NCI-H774 (cell line): ENCODE measurements at regions not wholly inside any gene's neighbourhood (a gene's known extent, or its start where the extent isn't known, plus 50 kb on each side); places are given as distances from the start of the nearest gene placed in this dataset.
"Not testable (repeated sequence)": the region's sequence is repeated elsewhere in the genome, so short reads cannot be mapped to it uniquely, and the experiment has no call there.

Source experiments
- DNase-seq: peaks from one replicate; lab custom pipeline; 2025; lab: John Stamatoyannopoulos, UW

DNA sequence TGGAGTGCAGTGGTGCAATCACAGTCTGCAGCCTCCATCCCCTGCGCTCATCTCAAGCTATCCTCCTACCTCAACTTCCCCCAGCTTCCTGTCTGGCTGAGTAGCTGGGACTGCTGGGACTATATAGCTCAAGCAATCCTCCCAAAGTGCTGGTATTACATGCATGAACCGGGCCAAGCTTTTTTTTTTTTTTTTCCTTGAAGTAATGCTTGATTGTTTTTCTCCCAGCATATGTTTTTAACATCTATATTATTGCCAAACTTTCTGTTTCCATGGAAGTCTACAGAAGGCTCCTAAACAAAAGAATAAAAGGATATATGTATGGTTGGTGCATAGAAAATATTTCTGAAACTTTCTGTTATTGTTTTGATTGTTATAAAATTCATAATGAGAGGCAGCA lies 853.6 kb downstream of the KCNA4 start:
- no peak for DNase-seq

DNA sequence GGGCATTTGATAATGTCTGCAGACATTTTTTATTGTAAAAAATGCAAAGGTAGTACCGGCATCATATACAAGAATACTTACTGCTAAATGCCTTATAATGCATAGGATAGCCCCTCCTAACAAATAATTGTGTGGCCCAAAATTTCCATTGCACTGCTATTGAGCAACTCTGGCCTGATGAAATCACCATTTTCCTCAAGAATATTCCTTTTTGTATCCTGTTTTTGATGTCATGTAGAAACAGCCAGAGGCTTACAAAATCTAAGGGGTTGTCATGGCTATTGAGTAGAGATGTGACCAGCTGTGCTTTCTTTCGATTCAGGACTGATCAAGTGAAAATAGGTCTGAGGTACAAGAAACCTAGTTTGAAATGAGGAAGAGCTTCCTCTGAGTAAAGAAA lies 854.3 kb downstream of the KCNA4 start:
- no peak for DNase-seq

DNA sequence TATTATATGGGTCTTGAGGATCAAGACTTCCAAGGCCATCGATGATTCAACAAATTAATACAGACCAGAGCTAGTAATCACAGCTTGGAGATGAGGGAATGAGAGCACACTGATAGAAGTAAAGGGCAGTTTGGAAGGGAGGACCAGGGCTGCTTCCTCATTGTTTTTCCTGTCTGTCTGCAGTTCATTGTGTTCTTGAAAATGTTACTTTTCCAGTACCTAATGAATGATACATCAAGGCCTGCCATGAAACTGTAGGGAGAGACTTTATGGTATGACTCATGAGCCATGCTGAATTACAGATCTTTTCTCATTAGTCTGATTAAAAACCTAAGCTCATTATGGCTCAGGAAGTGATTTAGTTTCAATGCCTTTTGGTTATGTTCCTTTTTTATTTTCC lies 855.6 kb downstream of the KCNA4 start:
- DNase-seq, result no peak

DNA sequence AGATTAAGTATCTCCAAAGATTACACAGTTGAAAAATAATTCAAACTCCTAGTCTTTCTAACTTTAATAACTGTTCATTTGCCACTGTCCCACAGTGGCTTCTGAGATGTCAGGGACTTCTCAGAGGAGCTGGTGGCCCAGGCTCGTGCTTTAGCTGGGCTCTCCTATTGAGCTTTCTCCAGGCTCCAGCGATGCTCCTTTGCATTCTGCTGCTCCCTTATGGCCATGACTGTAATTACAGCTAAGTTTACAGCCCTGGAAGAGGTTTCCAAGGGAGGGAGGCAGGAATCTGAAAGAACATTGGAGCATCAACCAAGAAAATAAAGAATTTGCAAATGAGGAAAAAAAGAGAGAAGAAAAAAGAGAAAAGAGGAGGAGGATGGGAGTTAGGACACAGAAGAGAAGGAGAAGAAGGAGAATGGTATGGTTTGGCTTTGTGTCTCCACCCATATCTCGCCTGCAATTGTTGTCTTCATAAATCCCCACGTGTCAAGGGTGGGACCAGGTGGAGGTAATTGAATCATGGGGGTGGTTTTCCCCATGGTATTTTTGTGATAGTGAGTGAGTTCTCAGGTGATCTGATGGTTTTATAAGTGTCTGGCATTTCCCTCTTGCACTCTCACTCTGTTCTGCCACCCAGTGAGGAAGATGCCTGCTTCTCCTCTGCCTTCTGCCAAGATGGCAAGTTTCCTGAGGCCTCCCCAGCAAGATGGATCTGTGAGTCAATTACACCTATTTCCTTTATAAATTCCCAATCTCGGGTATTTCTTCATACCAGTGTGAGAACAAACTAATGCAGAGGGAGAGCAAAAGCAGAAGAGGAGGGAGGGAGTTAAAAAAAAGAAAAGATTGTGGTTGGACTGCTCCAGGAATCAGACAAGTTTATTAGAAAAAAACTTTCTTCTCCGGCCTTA lies 857.0 kb downstream of the KCNA4 start:
- peak; percentile 45 for DNase-seq

DNA sequence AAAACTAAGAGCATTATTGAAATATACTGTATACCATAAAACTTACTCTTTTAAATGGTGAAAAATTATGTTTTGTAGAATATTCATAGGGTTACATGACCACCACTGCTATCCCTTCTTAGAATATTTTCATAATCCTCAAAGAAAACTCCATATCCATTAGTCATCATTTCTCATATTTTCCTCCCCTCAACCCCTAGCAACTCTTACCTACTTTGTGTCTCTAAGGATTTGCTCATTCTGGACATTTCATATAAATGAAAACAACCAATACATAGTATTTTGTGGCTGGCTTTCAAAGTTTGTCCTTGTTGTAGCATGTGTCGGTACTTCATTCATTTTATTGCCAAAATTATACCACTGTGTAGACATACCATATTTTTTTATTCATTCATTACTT lies 863.8 kb downstream of the KCNA4 start:
- DNase-seq, result no peak

DNA sequence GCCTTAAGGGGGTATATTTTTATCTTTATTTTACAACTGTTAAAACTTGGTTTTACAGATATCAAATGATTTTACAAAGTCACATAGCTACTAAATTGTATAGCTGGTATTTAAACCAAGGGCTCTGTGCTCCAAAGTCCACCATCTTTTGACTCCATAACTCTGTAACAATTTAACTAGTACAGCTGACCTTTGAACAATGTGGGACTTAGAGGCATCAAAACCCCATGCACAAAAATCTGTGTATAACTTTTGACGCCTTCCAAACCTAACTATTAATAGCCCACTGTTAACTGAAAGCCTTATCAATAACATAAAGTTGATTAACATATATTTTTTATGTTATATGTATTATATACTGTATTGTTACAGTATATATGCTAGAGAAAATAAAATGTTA lies 874.3 kb downstream of the KCNA4 start:
- DNase-seq, result not testable (repeated sequence)

DNA sequence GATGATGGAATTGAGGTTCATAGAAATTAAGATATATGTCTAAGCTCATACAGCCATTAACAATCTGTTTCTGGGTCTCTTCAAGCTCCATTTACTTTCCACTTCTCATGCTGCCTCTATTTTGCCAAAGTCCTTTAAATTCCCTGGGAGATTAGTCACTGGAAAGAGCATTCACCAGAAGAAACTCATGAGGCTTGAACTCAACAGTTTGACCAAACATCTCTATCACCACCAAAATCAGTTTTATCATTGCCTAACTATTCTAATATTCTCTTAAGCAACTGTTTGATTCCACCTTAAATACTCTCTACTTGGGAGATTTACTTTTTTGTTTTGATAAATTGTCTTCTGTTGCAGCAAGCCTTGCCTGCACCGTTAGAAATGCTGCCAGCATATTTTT lies 881.3 kb downstream of the KCNA4 start:
- DNase-seq, result no peak

DNA sequence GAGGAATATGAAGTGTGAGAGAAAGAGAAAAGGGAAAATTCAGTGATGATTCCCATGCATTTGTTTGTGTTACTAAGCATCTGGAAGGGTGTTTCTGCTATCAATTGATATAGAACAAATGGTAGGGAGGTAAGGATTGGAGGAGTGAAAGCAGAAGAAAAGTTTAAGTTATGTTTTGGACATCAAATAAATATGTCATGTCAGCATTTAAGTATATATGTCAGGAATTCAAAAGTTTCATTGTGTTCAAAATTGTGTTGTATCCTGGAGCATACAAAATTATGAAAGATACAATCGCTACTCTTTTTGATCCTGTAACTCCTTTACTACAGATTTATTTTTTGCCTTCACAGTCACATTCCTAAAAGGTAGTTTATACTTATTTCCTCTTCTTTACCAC lies 885.8 kb downstream of the KCNA4 start:
- DNase-seq, result no peak

DNA sequence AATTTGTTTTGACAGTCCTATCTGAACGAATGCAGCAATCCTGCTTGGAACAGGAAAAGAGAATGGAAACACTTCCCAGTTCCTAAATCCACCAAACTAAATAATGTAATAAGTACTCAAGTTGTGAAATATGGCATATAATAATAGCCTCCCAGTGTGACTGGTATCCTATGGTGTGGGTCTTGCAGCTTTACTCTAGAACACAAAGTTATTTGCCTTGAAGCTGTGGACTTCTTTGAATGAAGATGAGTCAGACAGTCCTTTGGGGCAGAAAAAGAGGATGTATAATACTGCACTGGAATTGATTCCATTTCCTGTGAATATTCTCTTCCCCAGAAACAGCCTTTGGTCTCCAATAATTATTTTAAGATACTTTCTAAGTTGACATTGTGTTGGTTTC lies 887.0 kb downstream of the KCNA4 start:
- no peak for DNase-seq

DNA sequence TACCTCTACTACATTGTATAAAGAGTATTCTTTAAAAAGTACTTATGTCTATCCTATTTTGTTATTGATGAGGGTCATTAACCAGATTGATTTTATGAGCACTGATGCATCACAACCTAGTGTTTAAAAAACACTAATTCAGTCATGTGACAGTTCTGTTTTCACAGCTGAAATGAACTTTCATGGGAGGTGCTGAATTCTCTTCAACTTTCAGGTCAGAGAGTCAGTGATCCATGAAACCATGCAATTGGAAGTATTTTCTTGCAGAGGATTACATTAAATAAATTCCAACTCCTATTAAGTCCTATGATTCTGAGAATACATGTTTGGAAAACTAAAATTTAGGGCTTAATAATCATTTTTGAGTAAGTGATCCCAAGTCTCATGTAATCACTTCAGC lies 889.4 kb downstream of the KCNA4 start:
- DNase-seq, result no peak

DNA sequence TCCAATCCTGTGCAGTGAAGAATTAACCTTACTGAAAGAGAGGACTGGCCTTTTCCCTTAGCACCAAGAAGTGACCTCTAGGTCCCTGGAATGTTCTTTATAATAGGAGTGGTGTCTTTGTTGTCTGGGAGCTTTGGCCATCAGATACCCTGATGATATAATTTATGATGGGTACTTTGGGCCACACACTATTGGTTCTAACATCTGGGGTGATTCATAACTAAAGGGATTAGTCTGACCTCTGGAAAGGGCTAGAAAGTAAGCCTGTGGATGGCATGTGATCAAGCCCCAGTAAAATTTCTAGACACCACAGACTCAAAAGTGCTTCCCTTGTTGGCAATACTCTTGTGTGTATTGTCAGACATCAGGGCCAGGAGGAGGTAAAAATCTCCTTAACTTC lies 891.2 kb downstream of the KCNA4 start:
- no peak for DNase-seq

DNA sequence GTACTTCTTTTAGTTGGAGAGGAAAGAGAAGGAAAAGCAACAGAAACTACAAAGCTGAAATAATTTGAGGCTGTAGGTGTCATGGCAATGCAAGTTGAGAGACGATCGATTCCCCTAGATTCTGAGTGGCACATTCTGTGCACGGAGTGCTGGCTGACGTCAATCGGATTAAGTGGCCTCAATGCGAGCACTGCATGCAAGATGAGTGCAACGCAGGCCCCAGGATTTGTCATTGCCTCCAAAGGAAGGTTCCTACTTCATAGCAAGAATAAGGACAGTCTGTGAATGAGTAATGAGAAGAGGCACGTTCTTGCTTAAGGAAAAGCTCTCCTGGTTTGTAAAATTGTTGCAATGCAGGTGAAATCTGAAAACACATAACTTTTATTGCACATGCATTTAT lies 892.4 kb downstream of the KCNA4 start:
- no peak for DNase-seq

DNA sequence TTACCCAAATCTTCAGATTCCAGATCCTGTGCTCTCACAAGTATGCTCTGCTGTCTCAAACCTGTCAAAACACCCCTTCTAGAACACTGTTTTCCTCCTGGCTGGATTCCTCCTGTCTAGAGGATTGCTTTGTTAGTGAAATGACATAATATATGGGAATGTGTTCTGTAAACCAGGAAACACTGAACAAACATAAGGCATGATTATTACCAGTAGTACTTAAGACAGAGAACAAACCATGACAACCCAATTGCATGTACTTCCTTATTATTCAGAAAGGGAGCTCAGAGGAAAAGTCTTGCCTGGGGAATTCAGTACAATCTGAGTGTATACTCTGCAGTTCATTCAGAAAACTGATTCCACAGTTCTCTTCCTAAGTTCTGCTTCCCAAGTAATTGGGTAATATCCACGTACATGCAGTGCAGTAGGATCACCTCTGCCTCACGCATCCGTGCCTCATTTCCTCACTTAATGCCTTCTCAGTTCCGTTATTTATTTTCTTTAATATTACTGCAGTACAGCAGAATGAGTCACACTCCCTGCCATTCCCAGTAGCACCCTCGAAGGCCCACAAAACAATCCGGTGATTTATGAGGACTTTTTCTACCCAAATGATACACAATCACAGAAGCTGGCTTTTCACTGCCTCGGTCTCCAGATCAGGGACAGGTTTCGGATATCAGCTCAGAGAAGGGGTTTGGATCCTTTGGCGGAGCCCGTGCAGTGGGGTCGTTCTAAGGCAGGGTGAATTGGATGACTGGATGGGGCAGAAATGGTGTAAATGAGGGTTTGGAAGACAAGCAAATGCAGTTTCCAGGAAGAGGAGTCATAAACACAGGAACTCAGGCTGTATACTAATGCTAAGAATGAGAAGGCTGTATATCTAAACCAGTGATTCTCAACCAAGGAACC lies 896.9 kb downstream of the KCNA4 start:
- DNase-seq, result no peak

DNA sequence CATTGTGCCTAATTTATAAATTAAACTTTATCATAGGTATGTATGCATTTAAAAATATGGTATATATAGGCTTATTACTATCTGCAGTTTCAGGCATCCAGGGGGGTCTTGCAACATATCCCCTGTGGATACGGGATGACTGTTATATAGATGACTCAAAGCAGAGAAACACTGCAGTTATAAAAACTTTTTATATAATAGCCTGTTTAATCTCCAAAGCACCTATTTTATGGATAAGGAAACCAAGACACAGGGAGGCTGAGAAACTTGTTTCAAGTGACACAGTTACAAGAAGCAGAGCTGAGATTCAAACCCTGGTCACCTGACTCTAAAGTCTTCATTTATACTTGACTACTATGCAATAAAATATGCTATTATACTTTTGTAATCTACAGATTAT lies 897.7 kb downstream of the KCNA4 start:
- no peak for DNase-seq

DNA sequence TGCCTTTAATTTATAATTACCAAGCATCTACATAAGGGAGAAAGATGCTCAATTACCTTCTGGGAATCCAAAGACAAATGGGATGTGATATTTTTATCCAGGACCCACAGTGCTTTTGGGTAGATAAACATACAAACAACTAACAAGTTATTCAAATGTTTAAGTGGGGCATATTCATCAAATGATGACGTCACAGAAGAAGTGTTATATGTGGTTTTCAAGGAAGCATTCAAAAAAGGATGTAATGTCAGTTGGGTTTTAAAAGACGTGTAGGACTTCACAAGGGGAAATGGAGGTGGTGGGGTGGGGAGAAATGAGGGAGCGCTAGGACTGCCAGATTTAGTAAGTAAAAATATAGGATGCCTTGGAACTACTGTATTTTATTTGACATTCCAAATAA lies 915.9 kb downstream of the KCNA4 start:
- no peak for DNase-seq

DNA sequence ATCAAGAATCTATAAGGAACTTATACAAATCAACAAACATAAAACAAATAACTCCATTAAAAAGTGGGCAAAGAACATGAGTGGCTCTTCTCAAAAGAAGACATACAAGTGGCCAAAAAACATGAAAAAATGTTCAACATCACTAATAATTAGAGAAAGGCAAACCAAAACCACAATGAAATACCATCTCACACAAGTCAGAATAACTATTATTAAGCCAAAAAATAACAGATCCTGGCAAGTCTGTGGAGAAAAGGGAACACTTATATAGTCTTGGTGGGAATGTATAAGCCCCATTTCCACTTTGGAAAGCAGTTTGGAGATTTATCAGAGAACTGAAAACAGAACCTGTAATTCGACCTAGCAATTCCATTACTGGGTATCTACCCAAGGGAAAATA lies 921.0 kb downstream of the KCNA4 start:
- DNase-seq, result no peak

DNA sequence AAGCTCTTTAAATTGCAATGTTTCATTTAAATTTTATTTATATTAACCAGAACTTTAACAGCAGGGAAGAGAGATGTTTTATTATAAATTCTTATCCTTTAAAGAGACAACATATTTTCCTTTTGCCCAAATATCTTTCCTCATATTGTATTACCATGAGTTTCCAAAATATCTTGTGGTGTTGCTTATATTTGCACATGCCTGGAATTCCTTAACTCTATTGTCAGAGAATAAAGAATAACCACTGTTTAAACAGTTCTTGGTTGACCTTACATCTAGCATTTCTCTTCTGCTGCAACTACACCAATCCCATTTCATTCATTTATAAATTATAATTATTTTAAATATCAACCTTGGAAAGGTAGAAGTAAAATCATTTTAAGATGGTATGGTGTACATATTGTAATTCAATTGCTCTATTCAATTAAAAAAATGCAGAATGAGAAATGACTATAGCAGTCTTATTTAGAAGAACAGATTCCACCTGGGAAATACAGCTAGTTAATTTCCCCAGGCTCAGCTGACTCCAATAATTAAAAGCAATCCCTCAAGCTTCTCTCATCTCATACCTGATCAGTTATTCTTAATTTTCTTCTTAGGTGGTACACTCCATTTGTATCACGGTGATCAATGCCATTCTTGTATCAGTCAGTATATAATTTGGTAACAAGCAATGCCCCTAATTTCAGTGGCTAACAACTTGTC lies 923.3 kb downstream of the KCNA4 start:
- no peak for DNase-seq

DNA sequence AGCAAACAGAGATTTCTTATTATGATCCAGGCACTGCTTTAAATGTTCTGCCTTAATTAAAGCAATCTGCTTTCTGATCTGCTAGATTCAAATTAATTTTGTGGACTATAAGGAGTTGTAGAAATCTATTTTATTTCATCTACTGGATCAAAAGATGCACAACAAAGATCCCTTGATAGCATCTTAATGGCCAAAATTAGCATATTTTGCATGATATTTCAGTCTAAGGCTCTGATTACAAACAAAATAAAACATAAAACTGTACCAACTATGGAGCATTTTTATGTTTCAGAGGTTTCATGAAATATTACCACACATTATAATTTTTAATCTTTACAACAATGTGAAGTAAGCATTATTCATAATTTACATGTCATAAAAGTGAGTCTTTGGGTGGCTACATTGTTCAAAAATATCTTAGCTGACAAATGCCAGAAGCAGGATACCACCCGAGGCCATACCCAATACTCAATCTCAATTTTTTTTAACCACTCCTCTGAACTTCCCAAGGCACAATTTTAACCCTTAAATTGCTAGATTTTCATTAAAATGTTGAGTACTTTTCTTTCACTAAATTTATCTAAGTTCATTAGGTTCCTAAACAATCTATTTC lies 929.5 kb downstream of the KCNA4 start:
- DNase-seq, result no peak

DNA sequence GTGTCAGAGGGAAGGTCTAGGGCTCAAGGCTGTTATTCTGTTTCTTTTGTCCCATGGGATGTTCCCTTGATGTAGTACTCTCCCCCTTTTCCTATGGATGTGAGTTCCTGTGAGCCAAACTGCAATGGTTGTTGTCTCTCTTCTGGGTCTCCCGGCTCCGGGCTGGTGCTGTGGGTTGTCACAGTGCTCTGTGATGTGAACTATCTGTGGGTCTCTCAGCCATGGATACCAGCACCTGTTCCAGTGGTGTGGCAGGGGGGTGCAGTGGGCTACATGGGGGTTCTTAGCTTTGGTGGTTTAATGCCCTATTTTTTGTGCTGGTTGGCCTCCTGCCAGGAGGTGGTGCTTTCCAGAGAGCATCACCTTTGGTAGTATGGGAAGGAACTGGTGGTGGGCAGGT lies 941.1 kb downstream of the KCNA4 start:
- DNase-seq, result no peak

DNA sequence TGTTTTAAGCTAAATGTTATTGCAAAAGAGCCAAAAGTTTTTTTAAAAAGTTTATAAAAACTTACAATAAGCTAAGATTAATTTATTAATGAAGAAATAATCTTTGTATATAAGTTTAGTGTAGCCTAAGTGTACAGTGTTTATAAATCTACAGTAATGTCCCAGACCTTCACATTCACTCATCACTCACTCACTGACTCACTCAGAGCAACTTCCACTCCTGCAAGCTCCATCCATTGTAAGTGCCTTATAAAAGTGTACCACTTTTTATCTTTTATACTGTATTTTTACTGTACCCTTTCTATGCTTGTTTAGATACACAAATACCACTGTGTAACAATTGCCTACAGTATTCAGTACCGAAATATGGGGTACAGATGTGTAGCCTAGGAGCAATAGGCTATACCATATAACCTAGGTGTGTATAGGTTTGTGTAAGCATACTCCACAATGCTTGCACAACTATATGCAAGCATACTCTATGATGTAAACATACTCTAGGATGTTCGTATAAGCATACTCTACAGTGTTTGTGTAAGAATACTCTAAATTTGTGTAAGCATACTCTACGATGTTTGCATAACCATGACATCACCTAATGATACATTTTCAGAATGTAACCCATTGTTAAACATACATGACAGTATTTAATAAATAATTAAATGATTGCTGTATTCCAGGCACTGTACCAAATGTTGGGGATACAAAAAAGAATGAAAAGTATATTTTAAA lies 953.0 kb downstream of the KCNA4 start:
- DNase-seq, result peak; percentile 5

DNA sequence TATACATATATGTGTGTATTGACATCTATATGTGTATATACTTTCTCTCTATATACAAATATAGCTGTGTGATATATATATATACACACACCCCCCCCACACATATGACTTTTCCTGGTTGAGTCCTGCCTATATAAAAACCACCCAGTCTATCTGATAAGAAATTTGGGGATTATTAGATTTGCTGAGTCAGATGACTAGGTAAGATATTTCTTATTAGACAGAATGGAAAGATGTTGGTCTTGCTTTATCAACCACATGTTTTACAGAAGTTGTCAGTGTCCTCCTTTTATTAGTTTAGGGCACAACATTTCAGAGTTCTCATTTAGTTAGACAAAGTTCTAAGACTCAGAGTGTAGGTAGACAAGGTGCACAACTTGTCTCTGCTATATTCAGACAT lies 953.3 kb downstream of the METTL15 start:
- no peak for DNase-seq
